Parathyroid adenoma (tissue), 2 donors: ENCODE measurements at regions not wholly inside any gene's neighbourhood (a gene's known extent, or its start where the extent isn't known, plus 50 kb on each side); places are given as distances from the start of the nearest gene placed in this dataset.

Experiments used
- H2AFZ ChIP-seq: fragments of 300-600 bp; sonication (generic); one replicate; pipeline ENCODE4 v1.7.0; 2017; ENCODE audit warnings: antibody characterized with exemption, mild to moderate bottlenecking
- H3K27ac ChIP-seq: fragments of 300-600 bp; sonication (generic); one replicate; pipeline ENCODE4 v1.7.0; 2017
- H3K27me3 ChIP-seq: fragments of 300-600 bp; sonication (generic); one replicate; pipeline ENCODE4 v1.7.0; 2017; ENCODE audit warnings: low read length; ENCODE audit not compliant: control insufficient read depth, insufficient read depth
- H3K36me3 ChIP-seq: fragments of 300-600 bp; sonication (generic); one replicate; pipeline ENCODE4 v1.7.0; 2017; ENCODE audit warnings: low read length; ENCODE audit not compliant: control insufficient read depth, insufficient read depth
- H3K4me1 ChIP-seq: fragments of 300-600 bp; sonication (generic); one replicate; pipeline ENCODE4 v1.7.0; 2017; ENCODE audit warnings: control low read depth
- H3K4me2 ChIP-seq: fragments of 300-600 bp; sonication (generic); one replicate; pipeline ENCODE4 v1.7.0; 2017; ENCODE audit warnings: low read length
- H3K4me3 ChIP-seq: fragments of 300-600 bp; sonication (generic); one replicate; pipeline ENCODE4 v1.7.0; 2017; ENCODE audit warnings: low read depth, low read length
- H3K79me2 ChIP-seq: fragments of 300-600 bp; sonication (generic); one replicate; pipeline ENCODE4 v1.7.0; 2017; ENCODE audit warnings: control low read depth
- H3K9ac ChIP-seq: fragments of 300-600 bp; sonication (generic); one replicate; pipeline ENCODE4 v1.7.0; 2017; ENCODE audit warnings: mild to moderate bottlenecking
- H3K9me3 ChIP-seq: fragments of 300-600 bp; sonication (generic); one replicate; pipeline ENCODE4 v1.7.0; 2017; ENCODE audit warnings: low read length; ENCODE audit not compliant: control insufficient read depth
- TF ChIP-seq, protein P1 (sequence below): fragments of 300-600 bp; sonication (generic); IDR thresholded peaks from one replicate; pipeline ENCODE4 v1.7.0; 2017; ENCODE audit warnings: antibody characterized with exemption, mild to moderate bottlenecking
- donor health status: primary hyperparathyroidism.

DNA sequence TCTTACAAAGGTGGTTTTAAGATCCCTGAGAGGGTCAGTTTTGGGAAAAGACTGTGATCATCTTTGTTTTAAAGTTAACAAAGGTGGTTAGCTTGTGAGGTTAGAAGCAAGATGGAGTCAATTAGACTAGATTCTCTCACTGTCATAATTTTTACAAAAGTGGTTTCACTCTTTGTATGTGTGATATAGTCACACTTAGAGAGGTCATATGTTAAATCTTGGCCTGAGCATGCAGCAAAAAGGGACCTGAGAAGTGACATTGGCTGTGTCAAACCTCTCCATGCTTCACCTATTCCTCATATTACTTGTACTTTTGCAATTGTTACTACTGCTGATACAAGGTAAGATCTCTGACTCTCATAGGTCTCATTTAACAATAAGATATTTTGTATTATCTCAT is 368.0 kb downstream of the TBC1D32 start:
- Histone ChIP-seq H3K27me3 (no peaks in the 10 kb centered on the region), H3K79me2 (no peaks in the 10 kb centered on the region), H2AFZ (no peak overlapping the region), H3K9ac (no peak overlapping the region), H3K36me3 (no peaks in the 10 kb centered on the region), H3K4me3 (no peak overlapping the region), H3K9me3 (no peaks in the 10 kb centered on the region), H3K4me2 (no peak overlapping the region), H3K4me1 (no peaks in the 10 kb centered on the region), H3K27ac (no peak overlapping the region)
- TF ChIP-seq, protein P1, sequence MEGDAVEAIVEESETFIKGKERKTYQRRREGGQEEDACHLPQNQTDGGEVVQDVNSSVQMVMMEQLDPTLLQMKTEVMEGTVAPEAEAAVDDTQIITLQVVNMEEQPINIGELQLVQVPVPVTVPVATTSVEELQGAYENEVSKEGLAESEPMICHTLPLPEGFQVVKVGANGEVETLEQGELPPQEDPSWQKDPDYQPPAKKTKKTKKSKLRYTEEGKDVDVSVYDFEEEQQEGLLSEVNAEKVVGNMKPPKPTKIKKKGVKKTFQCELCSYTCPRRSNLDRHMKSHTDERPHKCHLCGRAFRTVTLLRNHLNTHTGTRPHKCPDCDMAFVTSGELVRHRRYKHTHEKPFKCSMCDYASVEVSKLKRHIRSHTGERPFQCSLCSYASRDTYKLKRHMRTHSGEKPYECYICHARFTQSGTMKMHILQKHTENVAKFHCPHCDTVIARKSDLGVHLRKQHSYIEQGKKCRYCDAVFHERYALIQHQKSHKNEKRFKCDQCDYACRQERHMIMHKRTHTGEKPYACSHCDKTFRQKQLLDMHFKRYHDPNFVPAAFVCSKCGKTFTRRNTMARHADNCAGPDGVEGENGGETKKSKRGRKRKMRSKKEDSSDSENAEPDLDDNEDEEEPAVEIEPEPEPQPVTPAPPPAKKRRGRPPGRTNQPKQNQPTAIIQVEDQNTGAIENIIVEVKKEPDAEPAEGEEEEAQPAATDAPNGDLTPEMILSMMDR = no peak

DNA sequence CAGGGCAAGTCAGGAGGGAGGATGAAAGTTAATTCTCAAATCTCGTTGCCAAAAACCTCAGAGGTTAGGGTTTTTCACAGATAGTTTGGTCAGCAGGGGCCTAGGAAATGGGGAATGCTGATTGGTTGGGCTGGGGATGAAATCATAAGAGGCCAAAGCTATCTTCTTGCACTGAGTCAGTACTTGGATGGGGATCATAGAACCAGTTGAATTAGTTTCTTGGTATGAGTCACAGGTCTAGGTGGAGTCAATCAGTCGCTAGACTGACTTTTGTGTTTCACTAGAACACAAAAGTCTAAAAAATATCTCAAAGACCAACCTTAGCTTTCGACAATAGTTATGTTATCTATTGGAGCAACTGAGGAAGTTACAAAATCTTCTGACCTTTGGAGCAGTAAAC is 368.5 kb downstream of the TBC1D32 start:
- Histone ChIP-seq H3K4me3 (no peak overlapping the region), H3K79me2 (no peaks in the 10 kb centered on the region), H2AFZ (no peak overlapping the region), H3K27me3 (no peaks in the 10 kb centered on the region), H3K9me3 (no peaks in the 10 kb centered on the region), H3K36me3 (no peaks in the 10 kb centered on the region), H3K27ac (no peak overlapping the region), H3K4me1 (no peaks in the 10 kb centered on the region), H3K4me2 (no peak overlapping the region), H3K9ac (no peak overlapping the region)
- TF ChIP-seq, protein P1 = no peak

DNA sequence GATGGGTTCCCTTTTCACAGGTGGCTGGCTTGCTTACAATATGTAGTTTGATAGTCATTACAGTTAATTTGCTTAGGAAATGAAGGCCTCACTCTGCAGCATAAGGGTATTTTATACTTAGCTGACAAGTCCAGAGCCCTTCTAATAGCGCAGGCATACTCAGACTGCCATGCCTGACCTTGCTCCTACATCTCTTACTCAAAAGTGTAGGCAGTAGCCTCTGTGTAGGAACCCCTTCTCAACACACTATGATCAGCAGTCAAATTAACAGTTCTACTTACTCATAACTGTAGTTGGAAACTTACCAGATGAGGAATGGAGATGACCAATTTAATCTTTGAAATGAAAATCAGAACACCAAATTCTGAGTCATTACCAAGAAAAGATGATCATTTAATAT is 373.5 kb downstream of the TBC1D32 start:
- TF ChIP-seq, protein P1 = no peak

DNA sequence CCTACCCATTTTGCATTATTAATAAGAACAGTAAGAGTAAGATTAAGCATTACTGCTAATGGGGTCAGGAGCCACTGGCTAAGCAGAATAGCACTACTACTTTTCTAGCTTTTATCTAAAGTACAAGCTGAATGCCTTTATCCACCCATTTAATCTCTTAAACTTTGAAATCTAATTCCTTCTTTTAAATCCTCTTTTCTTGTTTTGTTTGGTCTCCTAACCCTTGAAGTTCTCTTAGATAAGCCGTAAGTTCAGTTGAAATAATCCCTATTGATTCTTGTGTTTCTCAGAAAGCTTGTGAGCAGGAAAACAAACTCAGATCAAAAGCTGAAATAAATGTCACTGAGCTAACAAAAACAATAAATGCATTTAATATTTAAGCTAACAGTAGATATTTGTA is 380.2 kb downstream of the TBC1D32 start:
- no peak overlapping the region for H3K27ac ChIP-seq
- no peaks in the 10 kb centered on the region for H3K36me3 ChIP-seq
- no peaks in the 10 kb centered on the region for H3K9me3 ChIP-seq
- H2AFZ ChIP-seq = no peak overlapping the region
- H3K4me3 ChIP-seq = no peak overlapping the region
- H3K9ac ChIP-seq = no peak overlapping the region
- TF ChIP-seq, protein P1 = no peak
- H3K4me1 ChIP-seq = no peaks in the 10 kb centered on the region
- H3K4me2 ChIP-seq = no peak overlapping the region
- no peaks in the 10 kb centered on the region for H3K27me3 ChIP-seq
- no peaks in the 10 kb centered on the region for H3K79me2 ChIP-seq

More for the DNA sequence above, 373.5 kb downstream of the TBC1D32 start:
- no peak overlapping the region for H3K4me2 ChIP-seq
- no peak overlapping the region for H2AFZ ChIP-seq
- H3K36me3 ChIP-seq = no peaks in the 10 kb centered on the region
- no peaks in the 10 kb centered on the region for H3K4me1 ChIP-seq
- no peaks in the 10 kb centered on the region for H3K79me2 ChIP-seq
- no peaks in the 10 kb centered on the region for H3K9me3 ChIP-seq
- no peak overlapping the region for H3K9ac ChIP-seq
- no peak overlapping the region for H3K4me3 ChIP-seq
- H3K27me3 ChIP-seq = no peaks in the 10 kb centered on the region
- no peak overlapping the region for H3K27ac ChIP-seq

DNA sequence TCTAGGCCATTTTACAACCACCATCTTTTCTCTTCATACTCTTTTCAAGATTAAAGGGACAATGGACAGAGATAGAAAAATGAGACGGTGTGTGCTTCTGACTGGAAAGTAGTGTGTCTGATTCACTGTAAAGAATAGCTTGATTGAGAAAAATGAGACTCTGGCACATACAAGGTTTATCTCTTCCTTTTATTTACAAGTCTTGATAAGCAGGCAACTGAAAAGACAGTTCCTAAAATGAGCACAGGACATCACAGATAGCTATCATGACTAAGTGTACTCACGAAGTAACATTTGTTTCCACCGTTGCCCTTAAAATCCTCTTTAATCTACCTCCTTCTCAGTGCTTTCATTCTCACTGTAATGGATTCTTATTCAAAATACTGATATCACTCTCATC is 383.0 kb downstream of the TBC1D32 start:
- H3K9ac ChIP-seq = no peak overlapping the region
- TF ChIP-seq, protein P1 = no peak
- H3K36me3 ChIP-seq = no peaks in the 10 kb centered on the region
- no peak overlapping the region for H3K4me2 ChIP-seq
- H3K79me2 ChIP-seq = no peaks in the 10 kb centered on the region
- no peak overlapping the region for H3K27ac ChIP-seq
- H3K4me1 ChIP-seq = no peaks in the 10 kb centered on the region
- no peaks in the 10 kb centered on the region for H3K9me3 ChIP-seq
- H3K27me3 ChIP-seq = no peaks in the 10 kb centered on the region
- no peak overlapping the region for H2AFZ ChIP-seq
- H3K4me3 ChIP-seq = no peak overlapping the region
